Skin epidermis (tissue), 12 donors: ENCODE measurements at regions not wholly inside any gene's neighbourhood (a gene's known extent, or its start where the extent isn't known, plus 50 kb on each side); places are given as distances from the start of the nearest gene placed in this dataset.

Experiments used
- H3K27ac ChIP-seq, 21 experiments: fragments of 200-600 bp; sonication (generic) in 11 of 21; one replicate each; pipeline ENCODE4 v1.5.0; 2020; ENCODE audit warnings: mild to moderate bottlenecking in 3 of 21, inconsistent platforms in 2 of 21, moderate library complexity in 2 of 21
- H3K4me3 ChIP-seq, 7 experiments: fragments of 200-600 bp; sonication (generic) in 2 of 7; one replicate each; pipeline ENCODE4 v1.5.0; 2020; ENCODE audit warnings: inconsistent platforms in 2 of 7, mild to moderate bottlenecking in 2 of 7, moderate library complexity in 1 of 7

- Histone ChIP-seq H3K4me3 (no peak overlapping the region), H3K27ac (peak overlapping the region in 2 of 21 experiments; percentile 27 to 38)
Observed at GRCh38 chr4:137703195-137703594, 170.9 kb upstream of the PCDH18 start.

DNA sequence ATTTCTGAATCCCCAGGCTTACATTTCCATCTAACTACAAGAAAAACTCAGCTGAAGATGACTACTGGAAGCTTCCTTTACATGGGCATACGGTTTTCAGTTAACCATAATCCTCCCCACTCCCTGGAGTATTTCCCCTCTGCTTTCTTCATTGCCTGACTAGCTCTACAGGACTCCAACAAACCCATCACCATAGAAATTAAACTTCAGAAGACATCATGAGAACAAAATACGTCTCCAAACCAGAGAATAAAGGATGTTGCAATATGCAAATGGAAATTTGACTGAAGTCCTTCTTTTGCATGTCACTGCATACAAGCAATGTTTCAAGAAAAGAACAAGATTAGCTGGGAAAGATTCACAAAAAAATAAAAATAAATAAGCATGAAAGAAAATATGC lies 170.2 kb upstream of the PCDH18 start:
- Histone ChIP-seq H3K4me3 (no peak overlapping the region), H3K27ac (peak overlapping the region in 1 of 21 experiments; percentile 20)

DNA sequence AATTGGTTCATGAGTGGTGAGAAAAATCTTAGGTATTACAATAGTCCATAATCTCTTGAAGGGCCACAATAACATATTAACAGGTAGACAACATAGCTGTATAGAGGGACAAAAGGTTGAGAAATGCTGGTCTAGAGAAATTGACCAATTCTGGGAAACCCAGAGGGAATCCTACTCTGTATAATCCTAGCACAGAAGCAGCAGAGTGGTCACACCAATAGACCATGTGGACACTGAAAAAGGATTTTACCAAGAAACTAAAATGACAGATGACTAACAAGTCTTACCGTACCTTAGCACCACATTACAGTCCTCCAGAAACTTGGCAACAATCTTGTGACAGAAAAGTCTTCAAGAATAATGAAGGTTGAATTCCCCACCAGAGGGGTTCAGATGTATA lies 169.1 kb upstream of the PCDH18 start:
- Histone ChIP-seq H3K4me3 (no peak overlapping the region), H3K27ac (no peak overlapping the region)

DNA sequence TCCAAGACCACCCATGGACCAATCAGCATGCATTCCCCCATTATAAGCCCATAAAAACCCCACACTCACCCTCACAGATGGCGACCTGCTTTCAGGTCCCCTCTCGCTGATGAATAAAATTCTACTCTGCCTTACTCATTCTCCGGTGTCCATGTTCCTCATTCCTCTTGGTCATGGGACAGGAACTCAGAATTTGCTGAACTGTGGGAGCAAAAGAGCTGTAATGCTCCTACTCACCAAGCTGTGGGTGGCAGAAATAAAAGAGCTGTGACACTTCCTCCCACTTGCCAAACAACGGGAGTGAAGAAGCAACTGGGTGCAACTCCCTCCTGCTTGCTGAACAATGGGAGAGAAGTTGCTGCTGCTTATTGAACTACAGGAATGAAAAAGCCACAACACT lies 168.5 kb upstream of the PCDH18 start:
- H3K27ac ChIP-seq = no peak overlapping the region
- H3K4me3 ChIP-seq = no peak overlapping the region

- Histone ChIP-seq H3K4me3 (no peak overlapping the region), H3K27ac (no peak overlapping the region)
Observed at GRCh38 chr4:137700072-137700471, 167.8 kb upstream of the PCDH18 start.

DNA sequence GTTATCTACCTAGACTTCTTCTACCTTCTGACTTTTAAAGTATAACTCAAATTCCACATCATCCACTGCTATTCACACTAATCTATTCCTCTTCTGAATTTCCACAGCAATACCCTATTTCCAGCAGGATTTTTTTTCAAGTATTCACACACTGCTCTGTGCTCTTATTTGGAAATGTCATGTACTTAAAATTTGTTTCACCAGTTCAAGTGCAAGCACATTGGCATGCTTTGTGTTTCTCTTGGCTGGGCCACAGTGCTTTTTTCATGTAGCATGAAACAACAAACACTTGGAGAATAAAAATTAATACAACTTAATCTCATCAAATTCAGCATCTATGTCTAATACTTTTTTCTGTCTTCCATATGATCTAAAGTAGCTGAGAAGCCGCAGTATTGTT lies 161.8 kb upstream of the PCDH18 start:
- H3K4me3 ChIP-seq = no peak overlapping the region
- H3K27ac ChIP-seq = no peak overlapping the region

GRCh38 chr4:137693641-137694040 lies 161.3 kb upstream of the PCDH18 start:
- H3K4me3 ChIP-seq = no peak overlapping the region
- H3K27ac ChIP-seq = no peak overlapping the region

- Histone ChIP-seq H3K4me3 (no peak overlapping the region), H3K27ac (no peak overlapping the region)
Observed at GRCh38 chr4:137692205-137692604, 159.9 kb upstream of the PCDH18 start.

DNA sequence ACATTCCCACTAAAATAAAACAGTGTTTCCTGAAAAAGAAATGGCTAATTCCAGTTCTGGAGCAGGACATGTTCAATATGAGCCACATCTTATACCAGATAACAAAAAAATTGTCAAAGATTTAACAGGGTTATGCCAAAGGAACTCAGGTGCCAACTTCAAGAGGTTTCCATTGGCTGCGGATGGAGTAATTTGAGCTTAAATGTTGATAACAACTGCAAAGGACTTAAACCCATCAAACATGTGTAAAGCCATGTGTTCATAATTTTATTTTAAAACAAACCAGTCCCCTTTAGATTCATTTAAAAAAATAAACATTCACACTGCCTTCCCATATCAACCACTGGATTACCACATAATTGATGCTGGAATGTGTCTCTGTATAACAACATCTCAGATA lies 156.4 kb upstream of the PCDH18 start:
- Histone ChIP-seq H3K27ac (no peak overlapping the region), H3K4me3 (no peak overlapping the region)

- H3K4me3 ChIP-seq = no peak overlapping the region
Observed at GRCh38 chr4:137685357-137685756, 153.1 kb upstream of the PCDH18 start.

GRCh38 chr4:137681081-137681480 lies 148.8 kb upstream of the PCDH18 start:
- Histone ChIP-seq H3K27ac (no peak overlapping the region), H3K4me3 (no peak overlapping the region)

More at GRCh38 chr4:137685357-137685756, 153.1 kb upstream of the PCDH18 start:
- no peak overlapping the region for H3K27ac ChIP-seq

DNA sequence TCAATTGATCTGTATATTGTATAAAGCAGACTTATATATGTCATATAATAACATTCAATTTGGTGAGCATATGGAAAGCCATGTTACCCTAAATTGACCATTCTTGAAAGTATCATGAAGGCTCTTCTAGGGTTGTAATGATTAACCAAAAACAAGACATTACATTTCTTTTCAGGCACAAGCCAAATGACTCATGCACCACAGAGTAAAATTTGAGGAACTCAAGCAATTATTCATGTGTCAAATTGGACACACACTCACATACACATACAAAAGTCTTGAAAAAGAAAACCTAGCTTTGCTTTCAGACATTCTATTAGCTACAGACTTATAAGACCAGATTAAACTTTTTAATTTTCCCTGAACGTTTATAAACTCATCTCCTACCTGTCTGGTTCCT lies 146.5 kb upstream of the PCDH18 start:
- Histone ChIP-seq H3K4me3 (no peak overlapping the region), H3K27ac (no peak overlapping the region)

DNA sequence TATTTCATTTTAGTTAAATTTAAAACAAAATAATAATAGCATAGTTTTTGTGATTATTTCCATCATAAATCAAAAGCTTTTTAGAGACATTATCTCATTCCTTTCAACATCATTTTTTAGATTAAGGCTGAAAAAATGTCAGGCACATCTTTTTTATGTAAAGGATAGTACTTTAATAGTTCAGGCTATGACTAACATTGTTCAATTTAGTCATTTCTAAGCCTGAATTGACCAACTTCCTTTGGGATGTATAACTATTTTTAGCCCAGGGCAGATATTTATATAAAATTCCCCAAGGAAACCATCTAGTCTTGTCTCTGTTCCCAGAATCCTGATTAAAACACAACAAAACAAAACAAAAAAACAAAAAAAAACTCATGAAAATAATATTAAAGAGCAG lies 145.6 kb upstream of the PCDH18 start:
- Histone ChIP-seq H3K27ac (no peak overlapping the region), H3K4me3 (no peak overlapping the region)

GRCh38 chr4:137676357-137676998 lies 144.2 kb upstream of the PCDH18 start:
- Histone ChIP-seq H3K4me3 (no peak overlapping the region), H3K27ac (no peak overlapping the region)

GRCh38 chr4:137674066-137674465 lies 141.8 kb upstream of the PCDH18 start:
- H3K27ac ChIP-seq = no peak overlapping the region
- no peak overlapping the region for H3K4me3 ChIP-seq

DNA sequence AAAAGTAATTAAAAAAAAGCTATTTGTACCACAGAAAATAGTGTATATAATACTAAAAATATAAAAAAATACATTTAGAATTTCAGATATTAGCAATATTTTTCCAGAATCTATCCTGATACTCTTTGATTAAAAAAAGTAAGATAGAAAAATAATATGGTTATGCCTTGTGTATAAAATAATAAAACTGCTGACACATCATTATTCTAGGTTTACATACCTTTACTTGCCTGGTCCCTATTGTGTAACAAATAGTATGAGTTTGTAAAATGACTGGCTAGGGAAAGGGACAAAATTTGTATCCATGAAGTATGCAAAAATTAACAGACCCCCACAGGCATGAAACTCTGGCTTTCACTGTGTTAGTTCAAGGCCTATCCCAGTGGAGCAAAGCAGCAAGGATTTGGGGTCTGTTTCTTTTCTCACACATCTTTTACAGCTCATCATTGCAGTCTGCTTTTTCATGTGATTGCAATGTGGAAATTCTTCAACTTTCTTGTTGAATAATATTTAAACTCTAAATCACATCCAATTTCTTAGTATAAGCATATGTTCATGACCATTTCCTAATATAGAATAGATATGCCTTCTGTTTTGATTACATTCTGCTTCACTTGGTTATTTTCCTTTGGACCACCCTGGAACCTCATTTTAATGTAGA lies 136.7 kb upstream of the PCDH18 start:
- no peak overlapping the region for H3K27ac ChIP-seq

GRCh38 chr4:137664416-137664815 lies 132.1 kb upstream of the PCDH18 start:
- Histone ChIP-seq H3K4me3 (no peak overlapping the region), H3K27ac (peak overlapping the region in 6 of 21 experiments; percentile 6 to 73 (median 62))

More for the DNA sequence above, 136.7 kb upstream of the PCDH18 start:
- no peak overlapping the region for H3K4me3 ChIP-seq

GRCh38 chr4:137664046-137664387 lies 131.7 kb upstream of the PCDH18 start:
- H3K27ac ChIP-seq = peak overlapping the region in 7 of 21 experiments; percentile 6 to 73 (median 58)
- no peak overlapping the region for H3K4me3 ChIP-seq

GRCh38 chr4:137663251-137664045 lies 131.2 kb upstream of the PCDH18 start:
- Histone ChIP-seq H3K27ac (peak overlapping the region in 10 of 21 experiments; percentile 9 to 73 (median 44)), H3K4me3 (no peak overlapping the region)

GRCh38 chr4:137661693-137662092 lies 129.4 kb upstream of the PCDH18 start:
- no peak overlapping the region for H3K4me3 ChIP-seq
- peak overlapping the region in 1 of 21 experiments; percentile 12 for H3K27ac ChIP-seq

- H3K27ac ChIP-seq = peak overlapping the region in 2 of 21 experiments; percentile 28 to 34
- no peak overlapping the region for H3K4me3 ChIP-seq
Observed at GRCh38 chr4:137660211-137660610, 127.9 kb upstream of the PCDH18 start.
